ENCODE measurements at regions not wholly inside any gene's neighbourhood (a gene's known extent, or its start where the extent isn't known, plus 50 kb on each side); places are given as distances from the start of the nearest gene placed in this dataset.

- TF ChIP-seq FOXP2 (optimal IDR thresholded peaks at IDR 0.05; ENCODE audit: borderline replicate concordance, extremely low read depth, extremely low read length, insufficient read depth): no peak
- TF ChIP-seq TAF1 (IDR thresholded peaks at IDR 0.05; ENCODE audit: borderline replicate concordance, insufficient read depth, low read length): no peak
- no peak for TF ChIP-seq REST (IDR thresholded peaks at IDR 0.05; ENCODE audit: insufficient read depth in 1 of 2, low read depth in 2 of 2, low read length in 2 of 2)
- no peak for TF ChIP-seq POLR2AphosphoS5 (IDR thresholded peaks at IDR 0.05; ENCODE audit: low read depth, low read length)
- no peak for TF ChIP-seq SIN3A (IDR thresholded peaks at IDR 0.05; ENCODE audit: borderline replicate concordance, insufficient read depth, low read length)
These were observed 264.4 kb upstream of the OR4E1 start for GRCh38 chr14:21937996-21938395.

- no peak for TF ChIP-seq FOXP2 (optimal IDR thresholded peaks at IDR 0.05; ENCODE audit: borderline replicate concordance, extremely low read depth, extremely low read length, insufficient read depth)
- TF ChIP-seq REST (IDR thresholded peaks at IDR 0.05; ENCODE audit: insufficient read depth in 1 of 2, low read depth in 2 of 2, low read length in 2 of 2): no peak
- TF ChIP-seq POLR2AphosphoS5 (IDR thresholded peaks at IDR 0.05; ENCODE audit: low read depth, low read length): no peak
- TF ChIP-seq SIN3A (IDR thresholded peaks at IDR 0.05; ENCODE audit: borderline replicate concordance, insufficient read depth, low read length): no peak
- no peak for TF ChIP-seq TAF1 (IDR thresholded peaks at IDR 0.05; ENCODE audit: borderline replicate concordance, insufficient read depth, low read length)
These were observed 260.1 kb upstream of the OR4E1 start for GRCh38 chr14:21933681-21934080.

GRCh38 chr14:21924479-21924878, 250.9 kb upstream of the OR4E1 start:
- TF ChIP-seq TAF1 (IDR thresholded peaks at IDR 0.05; ENCODE audit: borderline replicate concordance, insufficient read depth, low read length): no peak
- no peak for TF ChIP-seq REST (IDR thresholded peaks at IDR 0.05; ENCODE audit: insufficient read depth in 1 of 2, low read depth in 2 of 2, low read length in 2 of 2)
- TF ChIP-seq POLR2AphosphoS5 (IDR thresholded peaks at IDR 0.05; ENCODE audit: low read depth, low read length): no peak
- no peak for TF ChIP-seq SIN3A (IDR thresholded peaks at IDR 0.05; ENCODE audit: borderline replicate concordance, insufficient read depth, low read length)
- no peak for TF ChIP-seq FOXP2 (optimal IDR thresholded peaks at IDR 0.05; ENCODE audit: borderline replicate concordance, extremely low read depth, extremely low read length, insufficient read depth)

- no peak for TF ChIP-seq TAF1 (IDR thresholded peaks at IDR 0.05; ENCODE audit: borderline replicate concordance, insufficient read depth, low read length)
- TF ChIP-seq REST (IDR thresholded peaks at IDR 0.05; ENCODE audit: insufficient read depth in 1 of 2, low read depth in 2 of 2, low read length in 2 of 2): no peak
- no peak for TF ChIP-seq POLR2AphosphoS5 (IDR thresholded peaks at IDR 0.05; ENCODE audit: low read depth, low read length)
- TF ChIP-seq SIN3A (IDR thresholded peaks at IDR 0.05; ENCODE audit: borderline replicate concordance, insufficient read depth, low read length): no peak
- TF ChIP-seq FOXP2 (optimal IDR thresholded peaks at IDR 0.05; ENCODE audit: borderline replicate concordance, extremely low read depth, extremely low read length, insufficient read depth): no peak
These were observed 250.2 kb upstream of the OR4E1 start for GRCh38 chr14:21923820-21924219.

GRCh38 chr14:21921453-21921852, 247.8 kb upstream of the OR4E1 start:
- TF ChIP-seq TAF1 (IDR thresholded peaks at IDR 0.05; ENCODE audit: borderline replicate concordance, insufficient read depth, low read length): no peak
- no peak for TF ChIP-seq FOXP2 (optimal IDR thresholded peaks at IDR 0.05; ENCODE audit: borderline replicate concordance, extremely low read depth, extremely low read length, insufficient read depth)

Data from PFSK-1 (cell line).